HG03103 (cell line): ENCODE measurements at regions not wholly inside any gene's neighbourhood (a gene's known extent, or its start where the extent isn't known, plus 50 kb on each side); places are given as distances from the start of the nearest gene placed in this dataset.

Source experiments
- ATAC-seq: cut with Tn5 transposase; IDR thresholded peaks from one replicate; pipeline ENCODE4 v1.9.1; 2021; ENCODE audit warnings: low read depth; ENCODE audit not compliant: unreplicated experiment

- no peak for ATAC-seq
These were observed 171.4 kb upstream of the BLID start for GRCh38 chr11:122287401-122287800.

GRCh38 chr11:122285070-122285988, 169.3 kb upstream of the BLID start:
- no peak for ATAC-seq

GRCh38 chr11:122280870-122281269, 164.9 kb upstream of the BLID start:
- no peak for ATAC-seq

GRCh38 chr11:122279194-122279593, 163.2 kb upstream of the BLID start:
- ATAC-seq = no peak

DNA sequence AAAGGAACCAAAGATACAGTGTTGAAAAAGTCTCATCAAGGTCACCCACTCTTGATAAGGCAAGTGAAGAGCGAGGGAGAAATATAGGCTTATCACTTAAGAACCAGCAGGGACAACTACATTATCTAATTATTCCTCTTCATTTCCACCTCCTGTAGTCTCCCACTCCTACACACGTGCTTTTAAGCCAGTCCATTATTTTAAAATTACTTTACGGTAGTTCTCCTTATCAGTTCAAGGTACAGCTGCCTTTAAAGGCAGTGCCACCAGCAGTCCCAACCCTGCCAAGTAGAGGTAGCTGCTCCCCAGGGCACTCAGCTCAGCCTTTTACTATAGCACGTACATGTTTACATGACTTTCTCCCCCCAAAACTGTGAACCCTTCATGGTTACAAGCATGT, 161.5 kb upstream of the BLID start:
- no peak for ATAC-seq

DNA sequence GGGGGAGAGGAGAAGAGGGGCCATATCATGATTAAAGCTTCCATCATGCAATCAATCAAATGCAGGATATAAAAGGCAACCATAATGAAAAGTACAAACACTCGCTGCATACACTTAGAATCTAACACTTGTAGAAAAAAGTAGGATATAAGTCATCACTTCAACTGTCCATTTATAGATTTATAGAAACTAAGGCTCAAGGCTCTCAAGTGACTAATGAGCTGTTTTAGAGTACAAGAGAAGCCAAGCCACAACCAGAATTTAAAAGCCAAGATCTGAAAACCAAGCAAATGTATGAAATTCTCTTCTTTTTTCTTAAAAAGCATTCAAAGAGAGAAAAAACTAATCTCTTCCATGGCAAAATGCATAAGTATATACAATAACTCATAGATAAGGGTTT, 160.2 kb upstream of the BLID start:
- ATAC-seq = no peak

DNA sequence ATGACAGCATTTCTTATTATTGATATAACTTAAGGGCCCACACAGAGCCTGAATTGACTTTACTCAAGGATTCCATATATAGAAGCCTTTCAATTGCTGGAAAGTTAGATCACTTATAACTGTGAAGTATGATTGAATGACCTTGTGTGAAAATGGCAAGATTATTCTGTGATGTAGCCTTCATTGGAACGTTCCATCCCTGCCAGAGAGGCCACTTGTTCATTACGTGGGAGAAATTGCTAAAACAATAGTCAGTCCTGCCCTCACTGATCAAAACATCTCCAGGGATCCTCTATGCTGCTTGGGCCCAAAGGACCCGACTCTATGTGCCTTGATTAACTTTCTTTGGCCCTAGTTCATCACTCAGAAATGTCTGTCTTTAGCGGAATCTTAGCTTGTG, 159.5 kb upstream of the BLID start:
- no peak for ATAC-seq

- ATAC-seq = no peak
These were observed 157.6 kb upstream of the BLID start for GRCh38 chr11:122273476-122274191.

DNA sequence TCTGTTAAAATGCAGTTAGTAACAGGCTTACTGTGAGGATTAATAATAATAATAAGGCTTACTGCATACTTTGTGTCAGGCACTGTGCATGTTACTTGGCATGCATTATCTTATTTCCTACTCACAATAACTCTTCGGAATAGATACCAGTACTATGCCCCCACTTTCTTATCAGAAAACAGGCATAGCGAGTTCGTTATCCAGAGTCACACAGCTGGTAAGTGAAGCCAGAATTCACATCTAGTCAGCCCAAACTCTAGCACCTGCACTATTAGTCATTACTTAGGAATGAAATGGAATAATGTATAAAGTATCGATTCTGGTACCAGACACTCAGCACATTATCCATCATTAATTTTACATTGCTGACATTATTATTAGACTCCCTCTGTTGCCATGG, 155.7 kb upstream of the BLID start:
- ATAC-seq = no peak

GRCh38 chr11:122271137-122271536, 155.1 kb upstream of the BLID start:
- ATAC-seq = no peak

DNA sequence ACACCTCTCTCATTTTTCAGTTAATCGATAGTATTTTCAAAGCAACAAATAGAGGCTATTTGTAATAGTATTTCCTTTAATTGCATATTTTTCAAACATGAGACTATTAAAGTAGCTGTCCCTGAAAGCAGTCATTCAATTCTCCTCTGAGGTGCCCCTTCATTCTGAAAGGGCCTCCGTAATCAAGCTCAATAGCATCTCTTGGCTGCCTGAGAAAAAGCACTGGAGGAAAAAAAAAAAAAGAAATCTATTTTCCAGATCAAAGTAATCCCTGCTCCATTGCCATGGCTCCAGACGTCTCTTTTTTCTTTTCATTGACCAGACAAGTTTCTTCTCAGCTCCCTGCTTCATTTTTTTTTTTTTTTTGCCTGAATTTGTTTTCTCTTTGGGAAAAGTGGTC, 154.5 kb upstream of the BLID start:
- ATAC-seq = no peak

DNA sequence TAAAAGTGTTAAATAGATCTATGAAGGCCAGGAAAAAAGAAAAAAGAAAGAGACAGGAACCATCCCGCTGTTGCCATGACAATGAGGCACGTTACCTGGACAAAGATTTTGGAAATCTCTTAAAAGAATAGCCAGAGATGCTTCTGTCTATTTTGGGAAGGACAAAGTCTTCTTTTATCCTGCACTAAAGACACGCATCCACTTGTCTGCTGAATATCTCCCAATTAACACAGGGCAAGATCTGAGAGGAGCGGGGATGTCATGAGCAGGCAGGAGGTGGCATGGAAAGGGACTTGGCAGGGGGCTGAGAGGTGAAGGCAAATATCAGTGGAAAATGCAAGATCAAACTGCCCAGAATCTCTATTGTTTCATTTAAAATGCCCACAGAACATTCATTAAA, 153.8 kb upstream of the BLID start:
- ATAC-seq = no peak

GRCh38 chr11:122268601-122269130, 152.7 kb upstream of the BLID start:
- no peak for ATAC-seq

GRCh38 chr11:122267602-122268001, 151.6 kb upstream of the BLID start:
- no peak for ATAC-seq

- ATAC-seq = no peak
These were observed 150.0 kb upstream of the BLID start for GRCh38 chr11:122265981-122266380.

DNA sequence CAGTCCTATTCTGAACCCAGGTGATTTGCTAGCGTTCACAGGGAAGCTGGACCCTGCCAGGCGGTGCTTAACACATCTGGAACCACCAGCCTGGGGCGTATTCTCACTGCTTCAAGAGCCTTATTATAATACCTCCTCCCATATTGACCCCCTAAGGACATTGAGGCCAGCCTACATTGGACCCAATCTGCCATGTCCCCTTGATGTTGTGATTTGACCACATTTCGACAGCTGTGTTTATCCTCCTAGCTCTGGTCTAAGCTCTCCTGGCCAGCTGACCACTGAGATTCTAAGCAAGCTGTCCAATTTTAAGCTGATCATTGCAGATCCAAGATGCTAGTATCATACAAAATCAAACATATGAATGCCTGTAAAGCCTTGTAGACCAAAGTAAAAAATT, 148.1 kb upstream of the BLID start:
- ATAC-seq = no peak

DNA sequence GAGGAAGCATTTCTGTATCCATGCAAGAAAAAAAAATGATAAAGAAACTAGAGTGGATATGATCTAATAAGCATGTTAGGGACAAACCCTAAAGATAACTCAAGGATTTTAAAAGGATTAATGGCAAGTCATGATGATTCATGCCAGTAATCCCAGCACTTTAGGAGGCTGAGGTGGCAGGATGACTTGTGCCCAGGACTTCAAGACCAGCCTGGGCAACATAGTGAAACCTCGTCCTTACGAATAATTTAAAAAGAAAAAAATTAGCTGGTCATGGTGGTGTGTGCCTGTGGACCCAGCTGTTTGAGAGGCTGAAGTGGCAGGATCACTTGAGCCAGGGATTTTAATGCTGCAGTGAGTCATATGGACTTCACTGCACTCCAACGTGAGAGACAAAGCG, 145.5 kb upstream of the BLID start:
- ATAC-seq = no peak

DNA sequence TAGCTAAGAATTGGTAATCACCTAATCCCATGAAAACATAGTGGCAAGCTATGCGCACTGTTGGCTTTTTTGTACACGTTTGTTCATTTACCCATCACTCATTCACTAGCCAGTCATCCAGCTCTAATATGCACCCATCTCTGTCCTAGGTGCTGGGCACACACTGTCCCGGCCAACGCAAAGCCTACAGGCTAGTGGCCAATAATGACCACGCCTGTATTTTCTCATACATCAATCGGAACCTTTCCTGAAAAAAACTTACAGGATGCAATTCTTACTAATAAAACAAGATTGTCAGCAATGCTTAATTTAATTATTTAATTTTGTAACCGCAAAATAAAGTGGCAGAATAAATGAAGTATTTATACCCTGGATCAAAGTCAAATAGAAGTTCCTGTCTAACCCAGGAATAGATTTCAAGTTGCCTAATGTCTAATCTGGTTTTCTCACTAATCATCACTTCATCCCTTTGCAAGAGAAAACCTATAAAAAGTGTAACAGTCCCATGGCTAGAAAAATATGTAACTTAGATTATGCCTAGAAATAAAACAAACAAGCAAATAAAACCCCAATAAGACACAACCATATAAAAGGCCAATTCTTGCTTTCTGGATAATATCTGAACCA, 143.3 kb upstream of the BLID start:
- ATAC-seq = no peak

- no peak for ATAC-seq
These were observed 142.6 kb upstream of the BLID start for GRCh38 chr11:122258446-122259194.

GRCh38 chr11:122253589-122254231, 137.7 kb upstream of the BLID start:
- no peak for ATAC-seq
